CD14-positive monocyte (primary cell): ENCODE measurements at regions not wholly inside any gene's neighbourhood (a gene's known extent, or its start where the extent isn't known, plus 50 kb on each side); places are given as distances from the start of the nearest gene placed in this dataset.

Experiments used
- DNase-seq, 3 donors: peaks; one replicate each; pipeline ENCODE4 v3.0.0-alpha.2; 2011 to 2022
- H2AFZ ChIP-seq: 2 replicates; pipeline ENCODE4 v1.6.0; 2012; ENCODE audit warnings: mild to moderate bottlenecking, low read depth, low read length, inconsistent platforms; ENCODE audit not compliant: insufficient read depth, poor library complexity, severe bottlenecking
- H3K27ac ChIP-seq, 2 donors: 1 replicate in 1 of 2; 2 replicates in 1 of 2; pipeline ENCODE4 v1.5.1; 2012 to 2013; ENCODE audit warnings: low read length in 2 of 2, control low read depth in 1 of 2, inconsistent platforms in 1 of 2, low read depth in 1 of 2, mild to moderate bottlenecking in 1 of 2
- H3K27me3 ChIP-seq, 2 donors: one replicate each; pipeline versions ENCODE4 v1.6.0 to v1.6.1; 2011 to 2013; ENCODE audit warnings: low read length in 2 of 2; ENCODE audit not compliant: control insufficient read depth in 2 of 2, insufficient read depth in 2 of 2
- H3K36me3 ChIP-seq, 2 donors: replicated peaks in 1 of 2; 1 replicate in 1 of 2; 2 replicates in 1 of 2; pipeline versions ENCODE4 v1.5.1 to v1.6.1; 2012 to 2013; ENCODE audit warnings: low read length in 2 of 2, control low read depth in 1 of 2, inconsistent platforms in 1 of 2, mild to moderate bottlenecking in 1 of 2; ENCODE audit not compliant: insufficient read depth in 2 of 2, control insufficient read depth in 1 of 2
- H3K4me1 ChIP-seq, 2 donors: 1 replicate in 1 of 2; 2 replicates in 1 of 2; pipeline versions ENCODE4 v1.5.1 to v1.6.1; 2012 to 2013; ENCODE audit warnings: low read length in 2 of 2, control low read depth in 1 of 2, inconsistent platforms in 1 of 2, mild to moderate bottlenecking in 1 of 2, moderate library complexity in 1 of 2; ENCODE audit not compliant: insufficient read depth in 2 of 2, control insufficient read depth in 1 of 2
- H3K4me2 ChIP-seq: replicated peaks from 2 replicates; pipeline ENCODE3; 2012; ENCODE audit warnings: low read length, moderate library complexity, mild to moderate bottlenecking; ENCODE audit not compliant: poor library complexity, severe bottlenecking; ENCODE audit errors: extremely low read depth
- H3K4me3 ChIP-seq, 3 experiments: fragments of 200-600 bp in 1 of 3; sonication (generic) in 1 of 3; replicated peaks in 1 of 3; 1 replicate in 2 of 3; 2 replicates in 1 of 3; pipeline ENCODE4 v1.5.1; 2011 to 2013; ENCODE audit warnings: low read length in 3 of 3, mild to moderate bottlenecking in 3 of 3, control low read depth in 2 of 3, low read depth in 2 of 3, inconsistent platforms in 1 of 3, moderate library complexity in 1 of 3
- H3K79me2 ChIP-seq: 2 replicates; pipeline ENCODE4 v1.6.0; 2012; ENCODE audit warnings: mild to moderate bottlenecking, control low read depth, inconsistent platforms, low read length, moderate library complexity; ENCODE audit not compliant: insufficient read depth
- H3K9ac ChIP-seq: 2 replicates; pipeline ENCODE4 v1.6.0; 2017; ENCODE audit warnings: low read length, mild to moderate bottlenecking; ENCODE audit not compliant: insufficient read depth, poor library complexity, severe bottlenecking
- H3K9me3 ChIP-seq, 2 donors: replicated peaks in 1 of 2; 1 replicate in 1 of 2; 2 replicates in 1 of 2; pipeline versions ENCODE4 v1.5.1 to v1.6.1; 2012 to 2013; ENCODE audit warnings: low read length in 2 of 2, control low read depth in 1 of 2; ENCODE audit not compliant: control insufficient read depth in 1 of 2, insufficient read depth in 1 of 2
- H4K20me1 ChIP-seq: 2 replicates; pipeline ENCODE4 v1.6.0; 2012; ENCODE audit warnings: mild to moderate bottlenecking, low read length, control low read depth, moderate library complexity; ENCODE audit not compliant: insufficient read depth
- H3K27ac Mint-ChIP-seq, 7 donors: one replicate each; pipeline ENCODE4 v1.8.0; 2020; ENCODE audit warnings: mild to moderate bottlenecking in 7 of 7, mixed read lengths in 7 of 7, moderate library complexity in 6 of 7, inconsistent platforms in 2 of 7
- H3K27me3 Mint-ChIP-seq, 3 donors: one replicate each; pipeline ENCODE4 v1.8.0; 2021 to 2022; ENCODE audit warnings: low read depth in 3 of 3, mild to moderate bottlenecking in 3 of 3, mixed read lengths in 3 of 3, moderate library complexity in 3 of 3, inconsistent platforms in 1 of 3
- H3K36me3 Mint-ChIP-seq, 2 donors: one replicate each; pipeline ENCODE4 v1.8.0; 2020; ENCODE audit warnings: mixed read lengths in 2 of 2, inconsistent platforms in 1 of 2, mild to moderate bottlenecking in 1 of 2
- H3K4me1 Mint-ChIP-seq: one replicate; pipeline ENCODE4 v1.8.0; 2020; ENCODE audit warnings: mild to moderate bottlenecking, mixed read lengths
- H3K4me3 Mint-ChIP-seq, 2 donors: one replicate each; pipeline ENCODE4 v1.8.0; 2020; ENCODE audit warnings: mild to moderate bottlenecking in 2 of 2, mixed read lengths in 2 of 2, moderate library complexity in 1 of 2
- H3K9me3 Mint-ChIP-seq, 7 donors: one replicate each; pipeline ENCODE4 v1.8.0; 2020 to 2022; ENCODE audit warnings: mixed read lengths in 7 of 7, mild to moderate bottlenecking in 6 of 7, moderate library complexity in 6 of 7, inconsistent platforms in 2 of 7
- WGBS: methylation state at CpG from one replicate; pipeline ENCODE4 v1.1.5; 2013; ENCODE audit warnings: missing lambda C conversion rate; ENCODE audit not compliant: insufficient coverage; 5-methylcytosine and 5-hydroxymethylcytosine counted together
- intact Hi-C, 2 donors: fragments of 100-400 bp; cut with micrococcal nuclease; formaldehyde crosslinking; loops; one replicate each; pipeline versions ENCODE4 v1.15.0 to v1.15.1; 2023
- TF ChIP-seq, protein P1 (sequence below): fragments of 200-600 bp; IDR thresholded peaks from one replicate; pipeline ENCODE4 v1.8.0; 2022; ENCODE audit warnings: antibody characterized with exemption, mild to moderate bottlenecking

DNA sequence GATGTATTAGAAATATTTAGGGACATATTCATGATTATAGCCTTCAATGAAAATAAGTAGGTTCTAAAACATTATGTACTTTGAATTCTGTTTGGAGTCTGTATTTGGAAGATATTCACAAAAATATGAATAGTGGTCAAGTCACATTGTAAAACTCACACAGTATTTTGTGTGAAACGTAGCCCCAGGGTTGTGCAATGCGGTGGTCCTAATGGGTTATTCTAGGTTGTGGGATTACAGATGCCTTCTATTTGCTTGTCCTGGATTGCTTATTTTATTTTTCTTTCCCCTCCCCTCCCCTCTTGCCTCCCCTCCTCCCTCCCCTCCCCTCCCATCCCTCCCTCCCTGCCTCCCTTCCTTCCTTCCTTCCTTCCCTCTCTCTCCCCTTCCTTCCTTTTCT is 93.7 kb upstream of the THUMPD2 start:
- Mint-ChIP-seq H3K36me3 (no peaks in the 10 kb centered on the region), H3K4me3 (no peak overlapping the region), H3K27me3 (peaks cover 0 to 1% (median 0%) of the 10 kb centered on the region in 3 donors), H3K27ac (no peak overlapping the region), H3K4me1 (no peaks in the 10 kb centered on the region), H3K9me3 (peaks cover 0 to under 1% (median 0%) of the 10 kb centered on the region in 7 donors)
- Histone ChIP-seq H2AFZ (no peak overlapping the region), H3K36me3 (no peaks in the 10 kb centered on the region), H3K79me2 (no peaks in the 10 kb centered on the region), H3K9ac (no peak overlapping the region), H3K4me2 (no peak overlapping the region), H3K4me3 (no peak overlapping the region), H3K9me3 (no peaks in the 10 kb centered on the region), H3K27me3 (no peaks in the 10 kb centered on the region), H4K20me1 (no peaks in the 10 kb centered on the region), H3K27ac (no peak overlapping the region), H3K4me1 (no peaks in the 10 kb centered on the region)
- intact Hi-C loops, result no loop called here
- DNase-seq, result no peak
- WGBS, result no CpG with 5 or more reads among the region's 2 CpGs
- TF ChIP-seq, protein P1, sequence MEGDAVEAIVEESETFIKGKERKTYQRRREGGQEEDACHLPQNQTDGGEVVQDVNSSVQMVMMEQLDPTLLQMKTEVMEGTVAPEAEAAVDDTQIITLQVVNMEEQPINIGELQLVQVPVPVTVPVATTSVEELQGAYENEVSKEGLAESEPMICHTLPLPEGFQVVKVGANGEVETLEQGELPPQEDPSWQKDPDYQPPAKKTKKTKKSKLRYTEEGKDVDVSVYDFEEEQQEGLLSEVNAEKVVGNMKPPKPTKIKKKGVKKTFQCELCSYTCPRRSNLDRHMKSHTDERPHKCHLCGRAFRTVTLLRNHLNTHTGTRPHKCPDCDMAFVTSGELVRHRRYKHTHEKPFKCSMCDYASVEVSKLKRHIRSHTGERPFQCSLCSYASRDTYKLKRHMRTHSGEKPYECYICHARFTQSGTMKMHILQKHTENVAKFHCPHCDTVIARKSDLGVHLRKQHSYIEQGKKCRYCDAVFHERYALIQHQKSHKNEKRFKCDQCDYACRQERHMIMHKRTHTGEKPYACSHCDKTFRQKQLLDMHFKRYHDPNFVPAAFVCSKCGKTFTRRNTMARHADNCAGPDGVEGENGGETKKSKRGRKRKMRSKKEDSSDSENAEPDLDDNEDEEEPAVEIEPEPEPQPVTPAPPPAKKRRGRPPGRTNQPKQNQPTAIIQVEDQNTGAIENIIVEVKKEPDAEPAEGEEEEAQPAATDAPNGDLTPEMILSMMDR, result no peak

DNA sequence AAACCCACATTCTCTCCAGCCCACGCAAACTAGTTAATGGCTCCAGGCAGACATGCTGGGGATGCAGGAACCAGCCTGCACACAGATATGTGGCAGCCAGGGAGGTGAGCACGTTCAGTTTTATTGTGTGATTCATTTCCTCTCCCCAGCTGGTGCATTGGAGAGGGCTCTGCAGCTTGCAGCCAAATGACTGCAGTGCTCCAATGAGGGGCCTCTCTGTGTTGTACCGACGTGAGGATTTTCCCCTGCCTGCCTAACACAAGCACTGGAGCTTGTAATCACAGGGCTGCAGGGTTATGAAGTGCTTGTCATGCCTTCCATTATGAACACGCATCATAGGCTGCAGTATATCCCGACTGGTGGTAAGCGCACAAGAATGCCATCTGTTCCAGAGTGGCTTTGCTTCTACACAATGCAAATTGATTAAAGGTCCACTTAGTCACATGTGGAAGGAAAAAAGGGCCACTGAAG is 92.3 kb upstream of the THUMPD2 start:
- intact Hi-C loops, result no loop called here
- no peak overlapping the region for H3K4me3 ChIP-seq
- H3K9me3 ChIP-seq, result no peaks in the 10 kb centered on the region
- no peak overlapping the region for H3K27ac Mint-ChIP-seq
- WGBS, result 98% methylated on average over 6 of the region's 7 CpGs
- no peak overlapping the region for H3K4me3 Mint-ChIP-seq
- no peaks in the 10 kb centered on the region for H3K36me3 Mint-ChIP-seq
- H3K36me3 ChIP-seq, result no peaks in the 10 kb centered on the region
- TF ChIP-seq, protein P1, result no peak
- no peak overlapping the region for H2AFZ ChIP-seq
- no peaks in the 10 kb centered on the region for H3K4me1 Mint-ChIP-seq
- no peaks in the 10 kb centered on the region for H3K4me1 ChIP-seq
- H3K27me3 Mint-ChIP-seq, result peaks cover 0 to 1% (median 0%) of the 10 kb centered on the region in 3 donors
- DNase-seq, result no peak
- no peak overlapping the region for H3K9ac ChIP-seq
- peaks cover 0 to 2% (median 0%) of the 10 kb centered on the region in 7 donors for H3K9me3 Mint-ChIP-seq
- no peaks in the 10 kb centered on the region for H3K79me2 ChIP-seq
- H3K27me3 ChIP-seq, result no peaks in the 10 kb centered on the region
- no peak overlapping the region for H3K27ac ChIP-seq
- H4K20me1 ChIP-seq, result no peaks in the 10 kb centered on the region
- no peak overlapping the region for H3K4me2 ChIP-seq
